ENCODE measurements at regions not wholly inside any gene's neighbourhood (a gene's known extent, or its start where the extent isn't known, plus 50 kb on each side); places are given as distances from the start of the nearest gene placed in this dataset.

- Histone ChIP-seq H3K9ac (ENCODE audit: insufficient read depth, low read length) (no peak overlapping the region), H3K36me3 (ENCODE audit: control insufficient read depth, insufficient read depth, low read length) (no peaks in the 10 kb centered on the region), H2AFZ (ENCODE audit: low read length) (no peak overlapping the region), H3K27me3 (ENCODE audit: control insufficient read depth, insufficient read depth, low read length) (no peaks in the 10 kb centered on the region), H3K4me1 (ENCODE audit: control insufficient read depth, extremely low read depth, insufficient read depth, low read length) (no peaks in the 10 kb centered on the region), H4K20me1 (ENCODE audit: control insufficient read depth, extremely low read depth, insufficient read depth, low read length) (no peaks in the 10 kb centered on the region), H3K27ac (ENCODE audit: insufficient read depth, low read length) (no peak overlapping the region), H3K79me2 (ENCODE audit: control insufficient read depth, insufficient read depth, low read length) (no peaks in the 10 kb centered on the region), H3K9me3 (ENCODE audit: control insufficient read depth, insufficient read depth, low read depth, low read length) (no peaks in the 10 kb centered on the region), H3K4me3 (replicated peaks in 1 of 4; ENCODE audit: control extremely low read depth in 1 of 4, insufficient read depth in 1 of 4, low read depth in 3 of 4, low read length in 4 of 4) (no peak overlapping the region), H3K4me2 (ENCODE audit: extremely low read depth, insufficient read depth, low read length) (no peak overlapping the region)
- TF ChIP-seq EZH2 (IDR thresholded peaks at IDR 0.05; ENCODE audit: low read length, missing control alignments) (no peak), CTCF (conservative IDR thresholded peaks at IDR 0.05 in 1 of 2, IDR thresholded peaks at IDR 0.05 in 1 of 2; ENCODE audit: low read depth in 1 of 2, low read length in 2 of 2) (no peak)
- no peak for DNase-seq (ENCODE audit: low read depth in 2 of 2)
These were observed 229.1 kb downstream of the NFKBIZ start for GRCh38 chr3:102078401-102078800.

- no peaks in the 10 kb centered on the region for H3K9me3 ChIP-seq (ENCODE audit: control insufficient read depth, insufficient read depth, low read depth, low read length)
- no peak overlapping the region for H3K9ac ChIP-seq (ENCODE audit: insufficient read depth, low read length)
- H3K27me3 ChIP-seq (ENCODE audit: control insufficient read depth, insufficient read depth, low read length) = no peaks in the 10 kb centered on the region
- H3K27ac ChIP-seq (ENCODE audit: insufficient read depth, low read length) = no peak overlapping the region
- TF ChIP-seq CTCF (conservative IDR thresholded peaks at IDR 0.05 in 1 of 2, IDR thresholded peaks at IDR 0.05 in 1 of 2; ENCODE audit: low read depth in 1 of 2, low read length in 2 of 2) = no peak
- no peak for TF ChIP-seq EZH2 (IDR thresholded peaks at IDR 0.05; ENCODE audit: low read length, missing control alignments)
- H3K36me3 ChIP-seq (ENCODE audit: control insufficient read depth, insufficient read depth, low read length) = no peaks in the 10 kb centered on the region
- no peaks in the 10 kb centered on the region for H4K20me1 ChIP-seq (ENCODE audit: control insufficient read depth, extremely low read depth, insufficient read depth, low read length)
- no peak for DNase-seq (ENCODE audit: low read depth in 2 of 2)
- no peak overlapping the region for H2AFZ ChIP-seq (ENCODE audit: low read length)
- H3K4me2 ChIP-seq (ENCODE audit: extremely low read depth, insufficient read depth, low read length) = no peak overlapping the region
- H3K79me2 ChIP-seq (ENCODE audit: control insufficient read depth, insufficient read depth, low read length) = no peaks in the 10 kb centered on the region
- no peaks in the 10 kb centered on the region for H3K4me1 ChIP-seq (ENCODE audit: control insufficient read depth, extremely low read depth, insufficient read depth, low read length)
- H3K4me3 ChIP-seq (replicated peaks in 1 of 4; ENCODE audit: control extremely low read depth in 1 of 4, insufficient read depth in 1 of 4, low read depth in 3 of 4, low read length in 4 of 4) = no peak overlapping the region
These were observed 229.8 kb downstream of the NFKBIZ start for GRCh38 chr3:102078854-102079808.

GRCh38 chr3:102079809-102080197 is 230.5 kb downstream of the NFKBIZ start:
- Histone ChIP-seq H3K36me3 (ENCODE audit: control insufficient read depth, insufficient read depth, low read length) (no peaks in the 10 kb centered on the region), H3K27ac (ENCODE audit: insufficient read depth, low read length) (no peak overlapping the region), H4K20me1 (ENCODE audit: control insufficient read depth, extremely low read depth, insufficient read depth, low read length) (no peaks in the 10 kb centered on the region), H3K79me2 (ENCODE audit: control insufficient read depth, insufficient read depth, low read length) (no peaks in the 10 kb centered on the region), H2AFZ (ENCODE audit: low read length) (no peak overlapping the region), H3K4me2 (ENCODE audit: extremely low read depth, insufficient read depth, low read length) (no peak overlapping the region), H3K9ac (ENCODE audit: insufficient read depth, low read length) (no peak overlapping the region), H3K27me3 (ENCODE audit: control insufficient read depth, insufficient read depth, low read length) (no peaks in the 10 kb centered on the region), H3K4me1 (ENCODE audit: control insufficient read depth, extremely low read depth, insufficient read depth, low read length) (no peaks in the 10 kb centered on the region), H3K9me3 (ENCODE audit: control insufficient read depth, insufficient read depth, low read depth, low read length) (no peaks in the 10 kb centered on the region), H3K4me3 (replicated peaks in 1 of 4; ENCODE audit: control extremely low read depth in 1 of 4, insufficient read depth in 1 of 4, low read depth in 3 of 4, low read length in 4 of 4) (no peak overlapping the region)
- no peak for DNase-seq (ENCODE audit: low read depth in 2 of 2)
- no peak for TF ChIP-seq CTCF (conservative IDR thresholded peaks at IDR 0.05 in 1 of 2, IDR thresholded peaks at IDR 0.05 in 1 of 2; ENCODE audit: low read depth in 1 of 2, low read length in 2 of 2)
- no peak for TF ChIP-seq EZH2 (IDR thresholded peaks at IDR 0.05; ENCODE audit: low read length, missing control alignments)

Measured in fibroblast of lung (primary cell).